ENCODE measurements at regions not wholly inside any gene's neighbourhood (a gene's known extent, or its start where the extent isn't known, plus 50 kb on each side); places are given as distances from the start of the nearest gene placed in this dataset.
A peak's percentile ranks its signal among the peaks of the same experiment; 100 is the strongest.

- no peak for DNase-seq
Observed at GRCh38 chrX:20861113-20861512, 513.1 kb upstream of the CNKSR2 start.

- no peak for DNase-seq
Observed at GRCh38 chrX:20857746-20858145, 516.5 kb upstream of the CNKSR2 start.

GRCh38 chrX:20838477-20838876 is 535.7 kb upstream of the CNKSR2 start:
- DNase-seq, result no peak

GRCh38 chrX:20829665-20830491 is 544.3 kb upstream of the CNKSR2 start:
- peak in 1 of 2 experiments; percentile 33 for DNase-seq

GRCh38 chrX:20825984-20826383 is 548.2 kb upstream of the CNKSR2 start:
- DNase-seq, result no peak

GRCh38 chrX:20803971-20804370 is 537.3 kb upstream of the RPS6KA3 start:
- DNase-seq, result no peak

GRCh38 chrX:20802036-20802435 is 535.3 kb upstream of the RPS6KA3 start:
- no peak for DNase-seq

- DNase-seq, result no peak
Observed at GRCh38 chrX:20796450-20796849, 529.7 kb upstream of the RPS6KA3 start.

GRCh38 chrX:20789103-20789502 is 522.4 kb upstream of the RPS6KA3 start:
- DNase-seq, result no peak

GRCh38 chrX:20767346-20767745 is 500.6 kb upstream of the RPS6KA3 start:
- DNase-seq, result no peak

GRCh38 chrX:20756585-20756984 is 489.9 kb upstream of the RPS6KA3 start:
- no peak for DNase-seq

GRCh38 chrX:20753076-20753475 is 486.4 kb upstream of the RPS6KA3 start:
- no peak for DNase-seq

GRCh38 chrX:20746690-20747089 is 480.0 kb upstream of the RPS6KA3 start:
- DNase-seq, result no peak

- DNase-seq, result no peak
Observed at GRCh38 chrX:20743046-20743445, 476.3 kb upstream of the RPS6KA3 start.

- peak in 1 of 2 experiments; percentile 16 for DNase-seq
Observed at GRCh38 chrX:20742106-20742505, 475.4 kb upstream of the RPS6KA3 start.

GRCh38 chrX:20740443-20740842 is 473.7 kb upstream of the RPS6KA3 start:
- no peak for DNase-seq

GRCh38 chrX:20739038-20739745 is 472.5 kb upstream of the RPS6KA3 start:
- no peak for DNase-seq

GRCh38 chrX:20729416-20729815 is 462.7 kb upstream of the RPS6KA3 start:
- no peak for DNase-seq

GRCh38 chrX:20727447-20727846 is 460.7 kb upstream of the RPS6KA3 start:
- DNase-seq, result no peak

- DNase-seq, result no peak
Observed at GRCh38 chrX:20720954-20721626, 454.4 kb upstream of the RPS6KA3 start.

- DNase-seq, result no peak
Observed at GRCh38 chrX:20718592-20719380, 452.1 kb upstream of the RPS6KA3 start.

GRCh38 chrX:20715176-20715575 is 448.5 kb upstream of the RPS6KA3 start:
- no peak for DNase-seq

- no peak for DNase-seq
Observed at GRCh38 chrX:20712811-20713210, 446.1 kb upstream of the RPS6KA3 start.

Measured in cerebellar nuclear complex (tissue), 1 donor.